ENCODE measurements at regions not wholly inside any gene's neighbourhood (a gene's known extent, or its start where the extent isn't known, plus 50 kb on each side); places are given as distances from the start of the nearest gene placed in this dataset.

GRCh38 chrX:30489323-30489722 is 88.2 kb downstream of the TASL start:
- ChIA-PET RAD21 (ENCODE audit: unreplicated experiment) (interaction anchor here (1.3 kb wide), 1 partner anchor 9 kb away, joined by 4 read pairs; no protein-coding TSS in a partner anchor), POLR2A (no interaction called here), SMC1A (ENCODE audit: uncharacterized antibody, unreplicated experiment) (no interaction called here), CTCF (interaction anchor here (0.7 to 0.9 kb wide), 3 partner anchors 14 to 215 kb away, joined by 3 read pairs; no protein-coding TSS in a partner anchor)
- FAIRE-seq (no peak), ATAC-seq (peak; percentile 83), DNase-seq (ENCODE audit: low read depth, low spot score) (no peak)
- no peaks in the 10 kb centered on the region for H4K20me1 ChIP-seq (ENCODE audit: control insufficient read depth, insufficient read depth)
- H3K9ac ChIP-seq (ENCODE audit: control insufficient read depth, insufficient read depth, low read length) = no peak overlapping the region
- TF ChIP-seq CTCF (IDR thresholded peaks at IDR 0.05 in 2 of 3, conservative IDR thresholded peaks at IDR 0.05 in 1 of 3; ENCODE audit: control insufficient read depth in 2 of 3, extremely low read depth in 1 of 3, insufficient read depth in 1 of 3, low read depth in 3 of 3, low read length in 3 of 3) = peak in 2 of 3 experiments; percentile 15 to 17; a peak in 2 of 6 replicates
- no peak for TF ChIP-seq DPF2 (IDR thresholded peaks at IDR 0.05)
- in situ Hi-C loops (cut with MboI) = no loop called here
- H3K36me3 ChIP-seq (ENCODE audit: control insufficient read depth in 2 of 2, insufficient read depth in 2 of 2, low read length in 1 of 2) = no peaks in the 10 kb centered on the region
- intact Hi-C loops (cut with micrococcal nuclease; ENCODE audit: unreplicated experiment) = no loop called here
- 6% methylated on average over 2 of the region's 2 CpGs for WGBS (ENCODE audit: insufficient coverage, insufficient replicate concordance, low lambda C conversion rate, missing lambda C conversion rate)
- no peaks in the 10 kb centered on the region for H3K79me2 ChIP-seq (ENCODE audit: control insufficient read depth, insufficient read depth, low read length)
- no TSS peak for BruUV-seq (replicated peaks)
- no peak overlapping the region for H3K4me2 ChIP-seq (ENCODE audit: control insufficient read depth, insufficient read depth)
- no peaks in the 10 kb centered on the region for H3K27me3 ChIP-seq (replicated peaks in 1 of 2; ENCODE audit: control insufficient read depth in 2 of 2, insufficient read depth in 2 of 2, low read length in 1 of 2)
- H3K27ac ChIP-seq (ENCODE audit: control insufficient read depth, insufficient read depth) = no peak overlapping the region
- H2AFZ ChIP-seq (ENCODE audit: control insufficient read depth, low read depth, low read length) = no peak overlapping the region
- H3K4me1 ChIP-seq (ENCODE audit: control insufficient read depth, insufficient read depth, low read length) = no peaks in the 10 kb centered on the region; the same call in 1 of the 2 replicates
- no peaks in the 10 kb centered on the region for H3K9me3 ChIP-seq (replicated peaks; ENCODE audit: control insufficient read depth, insufficient read depth, low read length)
- H3K4me3 ChIP-seq = no peak overlapping the region

DNA sequence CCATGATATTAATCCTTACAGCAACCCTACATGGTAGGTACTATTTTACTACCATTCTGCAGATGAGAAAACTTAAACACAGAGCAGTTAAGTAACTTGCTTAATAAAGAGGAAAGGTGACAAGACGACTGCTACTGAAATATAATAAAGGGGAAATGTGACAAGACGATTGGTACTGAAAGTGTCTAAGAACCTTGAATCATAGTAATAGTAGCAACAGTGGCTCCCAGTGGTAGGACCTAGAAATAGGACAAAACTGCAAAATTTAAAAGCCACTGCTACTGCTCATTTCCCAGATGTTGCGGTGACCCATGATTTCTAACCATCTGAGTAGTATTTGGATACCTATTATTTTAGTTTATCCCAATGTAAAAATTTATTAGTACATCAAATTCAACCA is 89.5 kb downstream of the TASL start:
- ChIA-PET SMC1A (ENCODE audit: uncharacterized antibody, unreplicated experiment) (no interaction called here), CTCF (no interaction called here), RAD21 (ENCODE audit: unreplicated experiment) (no interaction called here), POLR2A (no interaction called here)
- Histone ChIP-seq H3K79me2 (ENCODE audit: control insufficient read depth, insufficient read depth, low read length) (no peaks in the 10 kb centered on the region), H2AFZ (ENCODE audit: control insufficient read depth, low read depth, low read length) (no peak overlapping the region), H3K9me3 (replicated peaks; ENCODE audit: control insufficient read depth, insufficient read depth, low read length) (no peaks in the 10 kb centered on the region), H3K4me3 (no peak overlapping the region), H3K27ac (ENCODE audit: control insufficient read depth, insufficient read depth) (no peak overlapping the region), H3K27me3 (replicated peaks in 1 of 2; ENCODE audit: control insufficient read depth in 2 of 2, insufficient read depth in 2 of 2, low read length in 1 of 2) (no peaks in the 10 kb centered on the region), H3K9ac (ENCODE audit: control insufficient read depth, insufficient read depth, low read length) (no peak overlapping the region), H3K4me2 (ENCODE audit: control insufficient read depth, insufficient read depth) (no peak overlapping the region), H4K20me1 (ENCODE audit: control insufficient read depth, insufficient read depth) (no peaks in the 10 kb centered on the region), H3K4me1 (ENCODE audit: control insufficient read depth, insufficient read depth, low read length) (no peaks in the 10 kb centered on the region; the same call in 1 of the 2 replicates), H3K36me3 (ENCODE audit: control insufficient read depth in 2 of 2, insufficient read depth in 2 of 2, low read length in 1 of 2) (no peaks in the 10 kb centered on the region)
- BruUV-seq (replicated peaks) = no TSS peak
- intact Hi-C loops (cut with micrococcal nuclease; ENCODE audit: unreplicated experiment) (loop anchor here (1.0 kb wide), 2 partner anchors 211 to 346 kb away; no protein-coding TSS in a partner anchor), in situ Hi-C loops (cut with MboI) (no loop called here)
- 33% methylated on average over 3 of the region's 3 CpGs for WGBS (ENCODE audit: insufficient coverage, insufficient replicate concordance, low lambda C conversion rate, missing lambda C conversion rate)
- ATAC-seq (peak; percentile 83), DNase-seq (ENCODE audit: low read depth, low spot score) (no peak), FAIRE-seq (no peak)
- TF ChIP-seq SPI1 (IDR thresholded peaks at IDR 0.05; ENCODE audit: borderline replicate concordance, insufficient read depth, low read depth, low read length) (peak; percentile 21; the same call in 1 of the 2 replicates), SMC3 (IDR thresholded peaks at IDR 0.05; ENCODE audit: borderline replicate concordance, low read length) (peak; percentile 12; the same call in 1 of the 2 replicates), RAD21 (IDR thresholded peaks at IDR 0.05; ENCODE audit: insufficient read depth, low read depth, low read length) (peak; percentile 52), PML (IDR thresholded peaks at IDR 0.05; ENCODE audit: low read length) (no peak), CTCF (IDR thresholded peaks at IDR 0.05 in 2 of 3, conservative IDR thresholded peaks at IDR 0.05 in 1 of 3; ENCODE audit: control insufficient read depth in 2 of 3, extremely low read depth in 1 of 3, insufficient read depth in 1 of 3, low read depth in 3 of 3, low read length in 3 of 3) (peak; percentile 29 to 44 (median 39); a peak in 4 of 6 replicates)
